RWPE2 (cell line): ENCODE measurements at regions not wholly inside any gene's neighbourhood (a gene's known extent, or its start where the extent isn't known, plus 50 kb on each side); places are given as distances from the start of the nearest gene placed in this dataset.

Experiments
- ATAC-seq: fragments of 200-7000 bp; cut with Tn5 transposase; 3 replicates; pipeline ENCODE4 v1.9.1; 2021; ENCODE audit warnings: low read depth
- DNase-seq: peaks from one replicate; pipeline ENCODE4 v3.0.0-alpha.2; 2020; ENCODE audit warnings: low spot score
- H3K27ac ChIP-seq: fragments of 450-650 bp; 2 replicates; pipeline ENCODE4 v1.5.1; 2017; ENCODE audit warnings: mild to moderate bottlenecking; ENCODE audit not compliant: poor library complexity, severe bottlenecking
- H3K27me3 ChIP-seq: fragments of 250-450 bp; sonication (Bioruptor Pico); 2 replicates; pipeline ENCODE4 v1.5.1; 2021; ENCODE audit warnings: mild to moderate bottlenecking, moderate library complexity; ENCODE audit not compliant: insufficient read depth, poor library complexity, severe bottlenecking
- H3K36me3 ChIP-seq: fragments of 250-450 bp; sonication (Bioruptor Pico); 2 replicates; pipeline ENCODE4 v1.5.1; 2020; ENCODE audit warnings: low read depth, mild to moderate bottlenecking, moderate library complexity
- H3K4me1 ChIP-seq: fragments of 250-450 bp; sonication (Bioruptor Pico); 2 replicates; pipeline ENCODE4 v1.5.1; 2021; ENCODE audit warnings: mild to moderate bottlenecking, moderate library complexity; ENCODE audit not compliant: insufficient read depth, poor library complexity, severe bottlenecking
- H3K4me3 ChIP-seq: fragments of 250-450 bp; sonication (Bioruptor Pico); 2 replicates; pipeline ENCODE4 v1.5.1; 2021; ENCODE audit warnings: mild to moderate bottlenecking, moderate library complexity; ENCODE audit not compliant: severe bottlenecking
- H3K9me3 ChIP-seq: fragments of 250-450 bp; sonication (Bioruptor Pico); 2 replicates; pipeline ENCODE4 v1.5.1; 2021; ENCODE audit warnings: mild to moderate bottlenecking, moderate library complexity; ENCODE audit not compliant: severe bottlenecking
- TF ChIP-seq, protein P1 (sequence below): fragments of 450-650 bp; IDR thresholded peaks from one replicate; pipeline ENCODE4 v1.5.1; 2017; ENCODE audit warnings: mild to moderate bottlenecking, moderate library complexity; ENCODE audit not compliant: poor library complexity, severe bottlenecking

DNA sequence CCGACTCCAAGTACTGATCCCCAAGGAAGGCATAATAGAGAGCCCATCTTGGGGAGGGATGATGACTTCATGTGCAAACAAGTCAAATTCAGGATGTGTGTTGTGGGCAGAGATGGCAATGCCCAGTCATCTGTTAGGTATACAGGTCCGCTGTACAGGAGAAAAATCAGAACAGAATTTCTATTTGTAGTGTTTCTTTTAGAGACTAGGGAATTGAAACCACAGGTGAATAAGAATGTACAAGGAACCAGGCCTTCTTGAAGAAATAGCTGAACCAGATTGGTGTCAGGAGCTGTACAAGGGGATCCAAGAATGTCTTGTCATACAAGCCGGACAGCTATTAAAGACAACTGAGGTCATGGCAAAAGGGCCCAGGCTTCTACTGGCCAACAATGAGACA, 147.9 kb downstream of the PFKFB3 start:
- DNase-seq (no peak), ATAC-seq (no peak)
- Histone ChIP-seq H3K4me3 (no peak overlapping the region), H3K36me3 (no peaks in the 10 kb centered on the region), H3K9me3 (no peaks in the 10 kb centered on the region), H3K27ac (no peak overlapping the region), H3K4me1 (no peaks in the 10 kb centered on the region), H3K27me3 (no peaks in the 10 kb centered on the region)
- TF ChIP-seq, protein P1, sequence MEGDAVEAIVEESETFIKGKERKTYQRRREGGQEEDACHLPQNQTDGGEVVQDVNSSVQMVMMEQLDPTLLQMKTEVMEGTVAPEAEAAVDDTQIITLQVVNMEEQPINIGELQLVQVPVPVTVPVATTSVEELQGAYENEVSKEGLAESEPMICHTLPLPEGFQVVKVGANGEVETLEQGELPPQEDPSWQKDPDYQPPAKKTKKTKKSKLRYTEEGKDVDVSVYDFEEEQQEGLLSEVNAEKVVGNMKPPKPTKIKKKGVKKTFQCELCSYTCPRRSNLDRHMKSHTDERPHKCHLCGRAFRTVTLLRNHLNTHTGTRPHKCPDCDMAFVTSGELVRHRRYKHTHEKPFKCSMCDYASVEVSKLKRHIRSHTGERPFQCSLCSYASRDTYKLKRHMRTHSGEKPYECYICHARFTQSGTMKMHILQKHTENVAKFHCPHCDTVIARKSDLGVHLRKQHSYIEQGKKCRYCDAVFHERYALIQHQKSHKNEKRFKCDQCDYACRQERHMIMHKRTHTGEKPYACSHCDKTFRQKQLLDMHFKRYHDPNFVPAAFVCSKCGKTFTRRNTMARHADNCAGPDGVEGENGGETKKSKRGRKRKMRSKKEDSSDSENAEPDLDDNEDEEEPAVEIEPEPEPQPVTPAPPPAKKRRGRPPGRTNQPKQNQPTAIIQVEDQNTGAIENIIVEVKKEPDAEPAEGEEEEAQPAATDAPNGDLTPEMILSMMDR: no peak

- TF ChIP-seq, protein P1: no peak
- DNase-seq: no peak
- Histone ChIP-seq H3K27me3 (no peaks in the 10 kb centered on the region), H3K4me3 (no peak overlapping the region), H3K4me1 (no peaks in the 10 kb centered on the region), H3K27ac (no peak overlapping the region), H3K36me3 (no peaks in the 10 kb centered on the region), H3K9me3 (no peaks in the 10 kb centered on the region)
- no peak for ATAC-seq
Measured at GRCh38 chr10:6351495-6351894, 148.8 kb downstream of the PFKFB3 start.

DNA sequence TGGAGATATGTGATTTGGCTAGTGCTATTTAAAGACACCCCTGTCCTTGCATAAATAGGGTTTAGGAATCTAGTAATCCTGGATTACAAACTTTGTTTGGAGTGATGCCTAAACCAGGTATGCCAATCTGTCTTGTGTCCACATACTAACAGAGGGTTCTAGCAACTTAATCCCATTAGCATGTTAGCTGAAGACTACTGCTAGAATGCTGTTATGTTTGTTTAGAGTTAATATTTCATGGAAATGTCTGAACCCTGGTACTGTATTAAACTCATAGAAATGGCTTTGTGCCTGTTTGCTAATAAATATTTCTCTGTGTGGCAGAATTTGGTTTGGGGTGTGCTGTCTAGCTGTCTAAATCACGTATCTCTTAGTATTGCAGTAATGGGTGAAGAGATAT, 150.8 kb downstream of the PFKFB3 start:
- TF ChIP-seq, protein P1: no peak
- Histone ChIP-seq H3K4me3 (no peak overlapping the region), H3K27me3 (no peaks in the 10 kb centered on the region), H3K4me1 (no peaks in the 10 kb centered on the region), H3K27ac (no peak overlapping the region), H3K36me3 (no peaks in the 10 kb centered on the region), H3K9me3 (no peaks in the 10 kb centered on the region)
- ATAC-seq (no peak), DNase-seq (no peak)

DNA sequence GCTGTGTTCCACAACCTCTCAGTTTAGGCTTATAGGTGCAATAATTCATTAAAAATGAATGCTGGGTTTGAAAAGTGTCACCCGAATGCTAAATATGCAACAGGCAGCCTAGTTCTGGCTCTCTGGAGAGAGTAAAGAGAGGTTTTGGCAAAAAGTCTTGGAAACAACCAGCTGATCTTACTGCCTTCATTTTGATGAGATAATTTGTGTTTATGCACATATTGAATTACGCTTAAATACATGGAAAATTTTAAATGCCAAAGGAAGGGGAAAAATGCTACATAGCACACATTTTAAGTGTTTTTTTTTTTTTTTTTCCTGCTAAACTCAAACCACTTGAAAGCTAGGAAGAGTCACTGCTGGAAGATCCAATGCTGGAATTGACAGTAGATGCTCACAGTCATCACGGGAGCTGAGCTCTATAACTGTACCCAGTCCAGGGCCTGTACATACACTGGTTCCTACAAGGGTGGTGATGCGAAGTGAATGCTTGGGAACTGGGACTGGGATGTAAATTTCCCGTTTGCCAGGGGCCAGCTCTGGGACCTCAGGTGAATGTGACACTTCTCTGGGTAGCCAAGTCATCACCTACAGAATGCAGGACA, 151.5 kb downstream of the PFKFB3 start:
- no peaks in the 10 kb centered on the region for H3K36me3 ChIP-seq
- H3K4me3 ChIP-seq: no peak overlapping the region
- H3K9me3 ChIP-seq: no peaks in the 10 kb centered on the region
- H3K4me1 ChIP-seq: no peaks in the 10 kb centered on the region
- H3K27ac ChIP-seq: no peak overlapping the region
- DNase-seq (no peak), ATAC-seq (no peak)
- TF ChIP-seq, protein P1: no peak
- no peaks in the 10 kb centered on the region for H3K27me3 ChIP-seq

DNA sequence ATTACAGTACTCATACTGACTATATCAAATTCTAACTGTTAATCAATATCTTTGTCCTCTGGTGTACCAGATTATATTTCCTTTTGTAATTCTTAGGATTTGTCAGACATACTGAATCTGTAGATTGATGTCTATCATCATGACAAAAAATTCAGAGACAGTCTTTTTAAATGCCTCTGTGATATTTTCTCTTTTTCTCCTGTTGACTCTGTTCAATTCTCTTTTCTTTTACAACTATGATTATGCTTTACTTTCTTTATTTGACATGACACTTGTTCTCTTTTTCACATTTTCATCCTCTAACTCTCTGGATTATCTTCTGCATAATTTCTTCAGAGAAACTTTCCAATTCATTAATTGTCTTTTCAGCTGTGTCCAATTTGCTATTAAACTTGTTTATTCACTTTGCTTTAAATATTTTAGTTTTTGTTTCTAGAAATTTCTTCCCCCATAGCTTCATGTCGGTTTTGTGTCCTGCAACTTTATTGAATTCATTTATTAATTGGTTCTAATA, 153.6 kb downstream of the PFKFB3 start:
- Histone ChIP-seq H3K4me1 (no peaks in the 10 kb centered on the region), H3K4me3 (no peak overlapping the region), H3K27ac (no peak overlapping the region), H3K36me3 (no peaks in the 10 kb centered on the region), H3K9me3 (no peaks in the 10 kb centered on the region), H3K27me3 (no peaks in the 10 kb centered on the region)
- ATAC-seq: no peak
- no peak for DNase-seq
- TF ChIP-seq, protein P1: no peak
